CD4-positive, alpha-beta T cell treated with Interleukin-12 subunit alpha and Interleukin-12 subunit beta, for 1 hour (primary cell): ENCODE measurements at regions not wholly inside any gene's neighbourhood (a gene's known extent, or its start where the extent isn't known, plus 50 kb on each side); places are given as distances from the start of the nearest gene placed in this dataset.
A peak's percentile ranks its signal among the peaks of the same experiment; 100 is the strongest.
"Not testable (repeated sequence)": the region's sequence is repeated elsewhere in the genome, so short reads cannot be mapped to it uniquely, and the experiment has no call there.

Experiments used
- DNase-seq: peaks from one replicate; pipeline ENCODE4 v3.0.0-alpha.2; 2020

DNA sequence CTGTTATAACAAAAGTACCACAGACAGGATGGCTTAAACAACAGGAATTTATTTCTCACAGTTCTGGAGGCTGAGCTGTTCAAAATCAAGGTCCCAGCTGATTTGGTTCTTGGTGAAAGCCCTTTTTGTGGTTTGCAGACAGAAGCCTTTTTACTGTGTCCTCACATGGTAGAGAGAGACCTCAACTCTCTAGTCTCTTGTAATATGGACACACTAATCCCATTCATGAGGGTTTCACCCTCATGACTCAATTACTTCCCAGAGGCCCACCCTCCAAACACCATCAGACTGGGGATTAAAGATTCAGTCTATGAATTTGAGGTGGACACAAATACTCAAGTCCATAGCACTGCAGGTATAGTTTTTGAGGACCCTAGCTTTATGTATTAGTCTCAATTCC lies 97.3 kb upstream of the WIPF3 start:
- DNase-seq = not testable (repeated sequence)

- not testable (repeated sequence) for DNase-seq
Observed at GRCh38 chr7:29723127-29723526, 83.2 kb upstream of the WIPF3 start.

DNA sequence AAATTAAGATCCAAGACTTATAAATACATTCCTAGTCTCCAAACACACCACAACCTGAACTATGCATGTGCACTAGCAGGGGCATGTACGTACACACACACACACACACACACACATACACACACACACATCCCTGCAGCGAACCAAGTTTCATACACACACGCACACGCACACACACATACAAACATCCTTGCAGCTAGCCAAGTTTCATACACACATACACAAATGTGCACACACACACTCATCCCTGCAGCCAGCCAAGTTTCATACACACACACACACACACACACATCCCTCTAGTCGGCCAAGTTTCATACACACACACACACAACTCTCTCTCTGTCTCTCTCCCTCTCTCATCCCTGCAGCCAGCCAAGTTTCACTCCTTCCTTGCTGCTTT lies 82.7 kb upstream of the WIPF3 start:
- DNase-seq = no peak

DNA sequence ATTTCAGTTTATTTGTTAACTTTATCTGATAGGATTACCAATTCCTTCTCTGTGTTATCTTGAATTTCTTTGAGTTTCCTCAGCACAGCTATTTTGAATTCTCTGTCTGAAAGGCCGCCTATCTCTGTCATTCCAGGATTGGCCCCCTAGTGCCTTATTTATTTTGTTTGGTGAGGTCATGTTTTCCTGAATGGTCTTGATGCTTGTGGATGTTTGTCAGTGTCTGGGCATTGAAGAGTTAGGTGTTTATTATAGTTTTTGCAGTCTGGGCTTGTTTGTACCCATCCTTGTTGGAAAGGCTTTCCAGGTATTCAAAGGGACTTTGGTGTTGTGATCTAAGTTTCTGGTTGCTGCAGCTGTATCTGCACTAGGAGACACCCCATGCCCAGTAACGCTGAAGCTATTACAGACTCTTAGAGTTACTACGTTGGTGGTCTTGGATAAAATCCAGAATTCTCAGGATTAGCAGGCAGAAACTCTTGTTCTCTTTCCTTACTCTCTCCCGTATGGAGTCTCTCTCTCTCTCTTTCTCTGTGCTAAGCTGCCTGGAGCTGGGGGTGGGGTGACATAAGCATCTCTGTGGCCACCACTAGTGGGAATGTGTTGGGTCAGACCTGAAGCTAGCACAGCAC lies 76.7 kb upstream of the WIPF3 start:
- DNase-seq = not testable (repeated sequence)

DNA sequence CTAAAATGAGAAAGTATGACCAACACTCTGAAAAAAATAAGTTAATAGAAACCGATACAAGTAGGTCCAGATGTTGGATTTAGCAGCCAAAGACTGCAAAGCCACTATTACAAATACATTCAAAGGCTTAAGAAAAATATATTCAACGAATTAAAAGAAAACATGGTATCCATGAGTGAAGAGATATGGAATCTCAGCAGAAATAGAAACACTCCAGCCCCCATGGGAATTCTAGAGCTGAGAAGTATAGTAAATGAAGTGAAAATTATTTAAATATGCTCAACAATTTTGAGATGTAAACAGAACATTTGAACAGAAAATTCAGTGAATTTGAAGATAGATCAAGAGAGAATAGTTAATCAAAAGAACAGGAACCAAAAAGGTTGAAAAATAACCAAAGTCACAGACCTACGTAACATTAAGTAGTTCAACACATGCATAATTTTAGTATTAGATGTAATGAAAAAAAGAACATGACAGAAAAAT lies 72.0 kb upstream of the WIPF3 start:
- no peak for DNase-seq

GRCh38 chr7:29747645-29748245 lies 58.6 kb upstream of the WIPF3 start:
- DNase-seq = not testable (repeated sequence)

GRCh38 chr7:29748286-29749099 lies 57.8 kb upstream of the WIPF3 start:
- DNase-seq = peak; percentile 1

- no peak for DNase-seq
Observed at GRCh38 chr7:29749701-29750321, 56.5 kb upstream of the WIPF3 start.

GRCh38 chr7:29750373-29750940 lies 55.9 kb upstream of the WIPF3 start:
- not testable (repeated sequence) for DNase-seq

DNA sequence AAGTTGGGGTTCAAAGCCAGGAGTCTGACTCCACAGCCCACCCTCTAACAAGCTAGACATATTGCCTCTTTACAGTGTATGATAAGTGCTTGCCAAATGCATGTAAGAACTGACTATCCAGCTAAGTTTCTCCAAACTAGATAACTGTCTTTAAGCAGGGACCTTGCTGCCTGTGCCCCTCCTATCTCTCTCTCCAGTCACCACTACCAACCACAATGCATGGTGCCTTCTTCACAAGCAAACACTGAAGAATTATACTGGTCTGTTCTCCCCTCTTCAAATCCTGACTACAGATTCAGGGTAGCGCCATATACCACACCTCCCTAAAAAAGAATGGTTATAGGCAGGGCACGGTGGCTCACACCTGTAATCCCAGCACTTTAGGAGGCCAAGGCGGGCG lies 55.3 kb upstream of the WIPF3 start:
- not testable (repeated sequence) for DNase-seq

- no peak for DNase-seq
Observed at GRCh38 chr7:29754874-29755490, 51.3 kb upstream of the WIPF3 start.
